Astrocyte of the spinal cord (primary cell): ENCODE measurements at regions not wholly inside any gene's neighbourhood (a gene's known extent, or its start where the extent isn't known, plus 50 kb on each side); places are given as distances from the start of the nearest gene placed in this dataset.
"Not testable (repeated sequence)": the region's sequence is repeated elsewhere in the genome, so short reads cannot be mapped to it uniquely, and the experiment has no call there.

ENCODE experiments used
- DNase-seq: peaks from one replicate; pipeline ENCODE4 v3.0.0; 2011; ENCODE audit warnings: low read depth, low spot score
- H3K4me3 ChIP-seq: 2 replicates; pipeline ENCODE4 v1.5.1; 2011; ENCODE audit warnings: low read depth, mild to moderate bottlenecking, low read length, moderate library complexity
- in situ Hi-C: cut with HindIII; loops from 2 replicates; pipeline ENCODE4 v1.10.0; 2017; ENCODE audit warnings: low sequenced_read_pairs
- TF ChIP-seq, protein P1 (sequence below): IDR thresholded peaks from 2 replicates; pipeline ENCODE4 v1.5.1; 2012; ENCODE audit warnings: low read depth, mild to moderate bottlenecking, low read length, inconsistent platforms

DNA sequence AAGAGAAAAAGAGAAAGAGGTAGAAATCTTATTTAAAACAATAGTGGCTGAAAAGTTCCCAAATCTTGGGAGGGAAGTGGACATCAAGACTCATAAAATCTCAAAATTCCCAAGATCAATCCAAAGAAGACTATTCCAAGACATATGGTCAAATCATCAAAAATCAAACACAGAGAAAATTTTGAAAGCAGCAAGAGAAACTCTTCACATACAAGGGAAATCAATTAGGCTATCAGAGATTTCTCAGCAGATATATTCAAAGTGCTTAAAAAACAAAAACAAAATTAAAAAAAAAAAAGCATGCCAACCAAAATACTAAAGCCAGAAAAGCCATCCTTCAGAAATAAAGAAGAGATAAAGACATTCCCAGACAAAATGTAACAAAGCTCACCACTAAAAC is 52.6 kb upstream of the RALGPS2 start:
- no peak overlapping the region for H3K4me3 ChIP-seq
- TF ChIP-seq, protein P1, sequence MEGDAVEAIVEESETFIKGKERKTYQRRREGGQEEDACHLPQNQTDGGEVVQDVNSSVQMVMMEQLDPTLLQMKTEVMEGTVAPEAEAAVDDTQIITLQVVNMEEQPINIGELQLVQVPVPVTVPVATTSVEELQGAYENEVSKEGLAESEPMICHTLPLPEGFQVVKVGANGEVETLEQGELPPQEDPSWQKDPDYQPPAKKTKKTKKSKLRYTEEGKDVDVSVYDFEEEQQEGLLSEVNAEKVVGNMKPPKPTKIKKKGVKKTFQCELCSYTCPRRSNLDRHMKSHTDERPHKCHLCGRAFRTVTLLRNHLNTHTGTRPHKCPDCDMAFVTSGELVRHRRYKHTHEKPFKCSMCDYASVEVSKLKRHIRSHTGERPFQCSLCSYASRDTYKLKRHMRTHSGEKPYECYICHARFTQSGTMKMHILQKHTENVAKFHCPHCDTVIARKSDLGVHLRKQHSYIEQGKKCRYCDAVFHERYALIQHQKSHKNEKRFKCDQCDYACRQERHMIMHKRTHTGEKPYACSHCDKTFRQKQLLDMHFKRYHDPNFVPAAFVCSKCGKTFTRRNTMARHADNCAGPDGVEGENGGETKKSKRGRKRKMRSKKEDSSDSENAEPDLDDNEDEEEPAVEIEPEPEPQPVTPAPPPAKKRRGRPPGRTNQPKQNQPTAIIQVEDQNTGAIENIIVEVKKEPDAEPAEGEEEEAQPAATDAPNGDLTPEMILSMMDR, result no peak
- in situ Hi-C loops, result no loop called here
- no peak for DNase-seq

DNA sequence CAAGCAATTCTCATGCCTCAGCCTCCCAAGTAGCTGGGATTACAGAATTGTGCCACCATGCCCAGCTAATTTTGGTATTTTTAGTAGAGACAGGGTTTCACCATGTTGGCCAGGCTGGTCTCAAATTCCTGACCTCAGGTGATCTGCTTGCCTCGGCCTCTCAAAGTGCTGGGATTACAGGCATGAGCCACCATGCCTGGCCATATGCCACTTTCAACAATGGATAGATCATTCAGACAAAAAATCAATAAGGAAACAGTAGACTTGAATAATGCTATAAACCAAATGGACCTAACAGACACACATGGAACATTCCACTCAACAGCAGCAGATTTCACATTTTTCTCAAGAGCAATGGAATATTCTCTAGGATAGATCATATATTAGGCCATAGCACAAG is 50.5 kb upstream of the RALGPS2 start:
- in situ Hi-C loops, DNase-seq, H3K4me3 ChIP-seq: not testable (repeated sequence)
